ENCODE measurements at regions not wholly inside any gene's neighbourhood (a gene's known extent, or its start where the extent isn't known, plus 50 kb on each side); places are given as distances from the start of the nearest gene placed in this dataset.

DNA sequence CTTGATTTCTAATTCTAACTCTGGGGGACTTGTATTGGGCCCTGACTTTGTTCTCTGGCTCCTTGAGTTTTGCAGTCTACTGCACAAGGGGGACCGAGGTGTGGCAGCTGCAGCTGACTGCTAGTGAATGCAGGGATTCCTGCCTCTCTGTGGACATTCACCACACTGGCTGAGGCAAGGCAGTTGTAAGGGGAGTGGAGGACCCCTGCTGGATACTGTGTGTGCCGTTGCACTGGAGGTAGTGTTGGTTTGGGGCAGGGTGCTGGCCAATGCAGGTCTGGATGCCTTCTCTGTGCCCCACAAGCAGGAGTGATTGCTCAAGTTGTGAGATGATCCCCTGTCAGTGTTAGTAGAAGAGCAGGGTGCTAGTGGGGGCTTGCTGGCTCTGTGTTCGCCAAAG is 626.1 kb downstream of the SQOR start:
- no peaks in the 10 kb centered on the region for H3K27me3 ChIP-seq (ENCODE audit: low read depth)
- DNase-seq (no peak), ATAC-seq (no peak)
- H3K27ac ChIP-seq: no peak overlapping the region
- H3K9me3 ChIP-seq: no peaks in the 10 kb centered on the region
- H3K4me1 ChIP-seq: no peaks in the 10 kb centered on the region
- no peak overlapping the region for H3K4me3 ChIP-seq
- intact Hi-C loops (cut with DNase I): no loop called here
- TF ChIP-seq CTCF (IDR thresholded peaks at IDR 0.05): no peak
- no peaks in the 10 kb centered on the region for H3K36me3 ChIP-seq

GRCh38 chr15:46265664-46266347 is 631.0 kb downstream of the SQOR start:
- ATAC-seq: no peak
- TF ChIP-seq CTCF (IDR thresholded peaks at IDR 0.05): no peak
- H3K27ac ChIP-seq: no peak overlapping the region
- no peak for DNase-seq
- intact Hi-C loops (cut with DNase I): no loop called here
- no peaks in the 10 kb centered on the region for H3K4me1 ChIP-seq
- no peak overlapping the region for H3K4me3 ChIP-seq
- H3K27me3 ChIP-seq (ENCODE audit: low read depth): no peaks in the 10 kb centered on the region
- no peaks in the 10 kb centered on the region for H3K9me3 ChIP-seq
- no peaks in the 10 kb centered on the region for H3K36me3 ChIP-seq

DNA sequence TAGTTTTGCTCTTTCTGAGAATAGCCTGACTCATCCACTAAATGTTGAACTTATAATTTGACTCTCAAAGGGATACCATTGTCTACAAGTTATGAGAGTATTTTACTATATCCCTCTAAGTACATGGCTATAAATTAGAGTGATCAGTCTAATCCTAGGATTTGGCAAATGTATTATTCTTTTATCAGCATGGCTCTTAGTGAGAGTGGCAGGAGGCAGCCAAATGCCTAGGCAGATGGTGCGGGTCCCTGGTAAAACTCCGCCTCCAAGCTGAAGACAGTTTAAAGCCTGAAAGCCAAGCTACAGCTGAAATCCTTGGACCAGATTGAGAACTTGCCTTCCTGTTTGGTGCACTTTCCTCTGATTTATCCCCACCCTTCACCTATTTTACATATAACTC is 631.8 kb downstream of the SQOR start:
- DNase-seq (no peak), ATAC-seq (no peak)
- Histone ChIP-seq H3K27ac (no peak overlapping the region), H3K4me3 (no peak overlapping the region), H3K27me3 (ENCODE audit: low read depth) (no peaks in the 10 kb centered on the region), H3K4me1 (no peaks in the 10 kb centered on the region), H3K36me3 (no peaks in the 10 kb centered on the region), H3K9me3 (no peaks in the 10 kb centered on the region)
- TF ChIP-seq CTCF (IDR thresholded peaks at IDR 0.05): no peak
- intact Hi-C loops (cut with DNase I): no loop called here

- no peak overlapping the region for H3K27ac ChIP-seq
- H3K4me3 ChIP-seq: no peak overlapping the region
- DNase-seq (no peak), ATAC-seq (no peak)
- no peaks in the 10 kb centered on the region for H3K9me3 ChIP-seq
- no peak for TF ChIP-seq CTCF (IDR thresholded peaks at IDR 0.05)
- H3K27me3 ChIP-seq (ENCODE audit: low read depth): no peaks in the 10 kb centered on the region
- H3K36me3 ChIP-seq: no peaks in the 10 kb centered on the region
- H3K4me1 ChIP-seq: no peaks in the 10 kb centered on the region
- intact Hi-C loops (cut with DNase I): no loop called here
Observed at GRCh38 chr15:46270481-46271147, 635.8 kb downstream of the SQOR start.

DNA sequence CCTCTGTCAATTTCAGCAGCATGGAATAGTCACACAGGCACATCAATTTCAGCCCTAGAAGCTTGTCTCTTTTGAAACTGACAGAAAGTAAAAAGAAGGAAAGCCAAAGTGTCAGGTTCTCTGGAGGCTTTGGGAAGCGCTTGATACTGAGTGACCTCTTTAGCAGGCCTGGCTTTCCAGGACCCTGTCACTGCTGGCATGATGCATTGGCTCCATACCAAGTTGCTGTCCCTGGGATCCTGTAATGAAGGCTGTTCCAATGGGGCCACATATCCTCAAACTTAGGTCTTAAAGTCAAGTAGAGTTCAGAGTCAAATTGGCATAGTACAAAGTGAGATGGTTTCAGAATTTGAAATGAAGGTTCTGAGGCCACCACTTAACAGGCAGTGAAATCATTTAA is 640.9 kb downstream of the SQOR start:
- intact Hi-C loops (cut with DNase I): no loop called here
- TF ChIP-seq CTCF (IDR thresholded peaks at IDR 0.05): no peak
- ATAC-seq: no peak

More for the DNA sequence above, 640.9 kb downstream of the SQOR start:
- no peaks in the 10 kb centered on the region for H3K4me1 ChIP-seq
- H3K36me3 ChIP-seq: no peaks in the 10 kb centered on the region
- DNase-seq: no peak
- no peak overlapping the region for H3K27ac ChIP-seq
- no peaks in the 10 kb centered on the region for H3K27me3 ChIP-seq (ENCODE audit: low read depth)
- H3K9me3 ChIP-seq: no peaks in the 10 kb centered on the region
- no peak overlapping the region for H3K4me3 ChIP-seq

Data from lower lobe of right lung (tissue), 2 donors.